Esophagus squamous epithelium (tissue), 5 donors: ENCODE measurements at regions not wholly inside any gene's neighbourhood (a gene's known extent, or its start where the extent isn't known, plus 50 kb on each side); places are given as distances from the start of the nearest gene placed in this dataset.

Source experiments
- DNase-seq: peaks from one replicate; lab custom pipeline; 2025; lab: John Stamatoyannopoulos, UW
- H3K27ac ChIP-seq, 4 donors: fragments of 200-600 bp; sonication (generic); one replicate each; pipeline ENCODE4 v1.5.1; 2016 to 2019; ENCODE audit warnings: mild to moderate bottlenecking in 1 of 4
- H3K27me3 ChIP-seq, 4 donors: fragments of 200-600 bp; sonication (generic); 1 replicate in 3 of 4; 2 replicates in 1 of 4; pipeline versions ENCODE4 v1.5.1 to v1.6.0; 2017 to 2021; ENCODE audit warnings: antibody characterized with exemption in 1 of 4
- H3K36me3 ChIP-seq, 3 donors: fragments of 200-600 bp; sonication (generic); one replicate each; pipeline ENCODE4 v1.5.1; 2016 to 2019
- H3K4me1 ChIP-seq, 3 donors: fragments of 200-600 bp; sonication (generic); one replicate each; pipeline ENCODE4 v1.5.1; 2017 to 2019
- H3K4me3 ChIP-seq, 4 donors: fragments of 200-600 bp; sonication (generic); 1 replicate in 3 of 4; 2 replicates in 1 of 4; pipeline ENCODE4 v1.5.1; 2016 to 2019; ENCODE audit warnings: mild to moderate bottlenecking in 2 of 4, moderate library complexity in 1 of 4
- H3K9me3 ChIP-seq, 3 donors: fragments of 200-600 bp; sonication (generic); one replicate each; pipeline ENCODE4 v1.5.1; 2016 to 2019
- CTCF ChIP-seq, 6 experiments: fragments of 450-650 bp in 4 of 6; fragments of 200-600 bp in 2 of 6; sonication (generic) in 2 of 6; IDR thresholded peaks; one replicate each; pipeline ENCODE4 v1.5.1; 2016 to 2019; ENCODE audit warnings: antibody characterized with exemption in 6 of 6, mild to moderate bottlenecking in 4 of 6, moderate library complexity in 4 of 6
- POLR2A ChIP-seq, 4 donors: fragments of 450-650 bp; IDR thresholded peaks; one replicate each; pipeline ENCODE4 v1.6.1; 2017; ENCODE audit warnings: antibody characterized with exemption in 4 of 4, mild to moderate bottlenecking in 4 of 4, moderate library complexity in 3 of 4
- WGBS, 2 donors: methylation state at CpG; one replicate each; pipeline ENCODE4 v1.1.5; 2018; 5-methylcytosine and 5-hydroxymethylcytosine counted together
- intact Hi-C: fragments of 100-400 bp; cut with DNase I; formaldehyde crosslinking; loops from one replicate; pipeline ENCODE4 v1.15.0; 2022
- donor health status: DM: yes; HTN: yes; CAD: no.

DNA sequence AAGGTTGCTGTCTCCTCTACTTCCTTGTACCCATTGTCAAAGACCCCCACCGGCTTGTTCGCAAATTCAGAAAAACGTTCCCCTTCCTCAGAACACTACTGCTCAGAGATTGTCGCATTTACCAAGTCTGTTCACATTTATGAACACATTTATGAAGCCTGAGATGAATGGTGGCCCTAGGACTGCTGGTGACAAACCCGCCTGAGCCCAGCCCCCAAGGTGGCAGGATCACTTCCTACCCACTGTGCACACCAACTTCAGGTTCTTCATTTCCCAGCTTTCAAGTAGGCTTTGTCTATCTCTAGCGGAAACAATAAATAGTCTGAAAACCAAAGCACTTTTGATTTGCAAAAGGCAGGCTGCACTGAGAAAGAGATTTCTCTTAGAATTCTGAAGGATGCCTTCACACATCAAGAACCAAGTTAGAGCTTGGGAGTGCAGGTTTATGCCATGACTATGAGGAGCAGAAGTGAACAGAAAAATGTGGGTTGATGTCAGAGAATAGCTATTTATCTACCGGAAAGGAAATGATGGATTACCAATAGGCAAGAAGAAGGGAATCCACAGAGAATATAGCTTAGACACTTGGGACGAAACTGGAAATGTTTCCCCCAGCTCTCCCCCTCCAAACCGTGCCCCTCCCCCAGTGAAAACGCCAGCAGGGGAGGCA lies 200.5 kb downstream of the TOMM20 start:
- H3K4me1 ChIP-seq: peaks cover 14 to 34% (median 20%) of the 10 kb centered on the region in 3 donors
- no peaks in the 10 kb centered on the region for H3K9me3 ChIP-seq
- 79 to 82% methylated on average over 9 to 10 of the region's 10 CpGs for WGBS, 2 donors
- TF ChIP-seq POLR2A (IDR thresholded peaks at IDR 0.05): no peak
- no peak for TF ChIP-seq CTCF (IDR thresholded peaks at IDR 0.05)
- no peaks in the 10 kb centered on the region for H3K36me3 ChIP-seq
- no peak overlapping the region for H3K27ac ChIP-seq
- intact Hi-C loops: no loop called here
- H3K4me3 ChIP-seq: no peak overlapping the region
- no peaks in the 10 kb centered on the region for H3K27me3 ChIP-seq
- DNase-seq: no peak

- Histone ChIP-seq H3K36me3 (no peaks in the 10 kb centered on the region), H3K9me3 (no peaks in the 10 kb centered on the region), H3K4me3 (peak overlapping the region in 1 of 4 donors; percentile 37), H3K27ac (peak overlapping the region in 3 of 4 donors; percentile 57 to 78 (median 72)), H3K4me1 (peaks cover 14 to 31% (median 16%) of the 10 kb centered on the region in 3 donors), H3K27me3 (no peaks in the 10 kb centered on the region)
- no peak for DNase-seq
- no peak for TF ChIP-seq POLR2A (IDR thresholded peaks at IDR 0.05)
- no peak for TF ChIP-seq CTCF (IDR thresholded peaks at IDR 0.05)
- intact Hi-C loops: no loop called here
- 87 to 89% methylated on average over 8 to 10 of the region's 10 CpGs for WGBS, 2 donors
Measured at GRCh38 chr1:234927312-234927970, 201.2 kb downstream of the TOMM20 start.

GRCh38 chr1:234926559-234927311 lies 201.9 kb downstream of the TOMM20 start:
- Histone ChIP-seq H3K27ac (peak overlapping the region; percentile 10 to 78 (median 64)), H3K4me3 (peak overlapping the region in 2 of 4 donors; percentile 0 to 37), H3K4me1 (peaks cover 14 to 32% (median 16%) of the 10 kb centered on the region in 3 donors), H3K9me3 (no peaks in the 10 kb centered on the region), H3K27me3 (no peaks in the 10 kb centered on the region), H3K36me3 (no peaks in the 10 kb centered on the region)
- WGBS, 2 donors: 46 to 57% methylated on average over 12 to 16 of the region's 20 CpGs
- TF ChIP-seq POLR2A (IDR thresholded peaks at IDR 0.05) (no peak), CTCF (IDR thresholded peaks at IDR 0.05) (no peak)
- no peak for DNase-seq
- intact Hi-C loops: no loop called here

GRCh38 chr1:234926264-234926558 lies 202.4 kb downstream of the TOMM20 start:
- DNase-seq: no peak
- Histone ChIP-seq H3K9me3 (no peaks in the 10 kb centered on the region), H3K36me3 (no peaks in the 10 kb centered on the region), H3K4me3 (no peak overlapping the region), H3K27me3 (no peaks in the 10 kb centered on the region), H3K4me1 (peaks cover 16 to 38% (median 18%) of the 10 kb centered on the region in 3 donors), H3K27ac (peak overlapping the region; percentile 10 to 78 (median 64))
- intact Hi-C loops: no loop called here
- no peak for TF ChIP-seq CTCF (IDR thresholded peaks at IDR 0.05)
- no peak for TF ChIP-seq POLR2A (IDR thresholded peaks at IDR 0.05)
- WGBS, 2 donors: 30 to 41% methylated on average over 4 of the region's 4 CpGs
